ENCODE measurements at regions not wholly inside any gene's neighbourhood (a gene's known extent, or its start where the extent isn't known, plus 50 kb on each side); places are given as distances from the start of the nearest gene placed in this dataset.

DNA sequence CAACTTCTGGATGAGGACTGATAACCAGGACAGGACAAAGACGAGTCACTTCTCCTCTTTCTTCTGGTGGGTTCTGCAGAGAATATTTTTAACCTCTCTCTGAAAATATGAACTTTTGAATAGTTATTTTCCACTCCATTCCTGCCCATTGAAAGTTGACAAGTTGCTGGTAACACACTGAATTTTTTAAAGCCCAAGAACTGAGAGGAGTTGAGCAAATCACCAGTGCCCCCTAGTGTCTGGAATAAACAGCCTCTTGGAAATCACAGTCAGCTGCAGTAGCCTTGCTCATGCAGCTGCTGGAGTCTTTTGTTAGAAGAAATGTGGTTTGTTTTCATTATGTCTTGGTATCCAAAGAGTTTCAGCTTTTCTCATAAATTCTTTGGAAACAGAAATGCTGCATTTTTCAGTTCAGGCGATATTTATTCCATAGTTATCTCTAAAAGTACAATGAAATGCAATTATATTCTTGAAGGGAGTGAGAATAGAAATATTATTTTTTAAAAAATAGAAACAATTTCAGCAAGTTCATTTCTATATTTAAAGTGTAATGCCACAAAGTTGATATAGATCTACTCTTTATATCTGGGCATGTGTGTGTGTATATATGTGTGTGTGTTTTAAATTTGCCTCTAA is 741.0 kb upstream of the CBLB start:
- TF ChIP-seq EZH2phosphoT487 (IDR thresholded peaks at IDR 0.05; ENCODE audit: low read depth, severe bottlenecking, unreplicated experiment) (no peak), CTCF (IDR thresholded peaks at IDR 0.05; ENCODE audit: poor library complexity) (peak; percentile 96)
- Histone ChIP-seq H3K4me2 (peak overlapping the region; percentile 4), H3K27me3 (no peaks in the 10 kb centered on the region), H2AFZ (no peak overlapping the region), H3K4me1 (ENCODE audit: insufficient read depth) (peaks cover 4% of the 10 kb centered on the region), H3K4me3 (no peak overlapping the region), H3K9me2 (replicated peaks; ENCODE audit: insufficient read depth) (no peaks in the 10 kb centered on the region), H4K20me1 (ENCODE audit: insufficient read depth, poor library complexity, severe bottlenecking) (no peaks in the 10 kb centered on the region), H3K79me2 (no peaks in the 10 kb centered on the region), H3K36me3 (replicated peaks; ENCODE audit: insufficient read depth, low read depth) (no peaks in the 10 kb centered on the region), H3K27ac (no peak overlapping the region), H3K9me3 (ENCODE audit: low read depth) (no peaks in the 10 kb centered on the region)
- peak; percentile 88 for DNase-seq (ENCODE audit: low spot score)
- 7% methylated on average over 2 of the region's 2 CpGs for WGBS (ENCODE audit: low lambda C conversion rate, missing lambda C conversion rate)

GRCh38 chr3:106610362-106610959 is 741.6 kb upstream of the CBLB start:
- no peak for TF ChIP-seq EZH2phosphoT487 (IDR thresholded peaks at IDR 0.05; ENCODE audit: low read depth, severe bottlenecking, unreplicated experiment)
- no peak for TF ChIP-seq CTCF (IDR thresholded peaks at IDR 0.05; ENCODE audit: poor library complexity)
- no peak for TF ChIP-seq EZH2 (IDR thresholded peaks at IDR 0.05; ENCODE audit: borderline replicate concordance)
- H2AFZ ChIP-seq: no peak overlapping the region
- peaks cover 4% of the 10 kb centered on the region for H3K4me1 ChIP-seq (ENCODE audit: insufficient read depth)
- H4K20me1 ChIP-seq (ENCODE audit: insufficient read depth, poor library complexity, severe bottlenecking): no peaks in the 10 kb centered on the region
- H3K4me3 ChIP-seq: no peak overlapping the region
- 50% methylated on average over 2 of the region's 2 CpGs for WGBS (ENCODE audit: low lambda C conversion rate, missing lambda C conversion rate)
- H3K27me3 ChIP-seq: no peaks in the 10 kb centered on the region
- no peaks in the 10 kb centered on the region for H3K9me2 ChIP-seq (replicated peaks; ENCODE audit: insufficient read depth)
- H3K79me2 ChIP-seq: no peaks in the 10 kb centered on the region
- no peak overlapping the region for H3K27ac ChIP-seq
- peak; percentile 7 for DNase-seq (ENCODE audit: low spot score)
- H3K36me3 ChIP-seq (replicated peaks; ENCODE audit: insufficient read depth, low read depth): no peaks in the 10 kb centered on the region
- H3K9me3 ChIP-seq (ENCODE audit: low read depth): no peaks in the 10 kb centered on the region
- no peak overlapping the region for H3K4me2 ChIP-seq

DNA sequence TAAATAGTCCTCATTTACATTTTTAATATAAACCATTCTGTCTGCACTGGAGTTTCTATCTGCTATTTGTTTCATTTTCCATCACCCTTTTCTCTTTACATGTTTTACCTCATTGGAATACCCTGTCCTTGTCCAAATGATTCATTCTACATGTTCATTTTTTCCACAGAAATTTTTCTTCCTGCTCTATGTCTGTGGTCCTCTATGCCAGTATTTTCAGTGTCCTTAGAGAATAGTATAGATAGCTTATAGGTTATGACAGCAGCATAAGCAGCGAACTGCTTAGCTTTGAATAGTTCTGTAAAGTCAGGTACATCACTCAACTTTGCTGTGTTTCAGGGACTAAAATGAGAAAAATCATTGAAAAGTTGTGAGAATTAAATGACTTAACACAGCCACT is 742.3 kb upstream of the CBLB start:
- Histone ChIP-seq H3K36me3 (replicated peaks; ENCODE audit: insufficient read depth, low read depth) (no peaks in the 10 kb centered on the region), H3K79me2 (no peaks in the 10 kb centered on the region), H2AFZ (no peak overlapping the region), H3K9me2 (replicated peaks; ENCODE audit: insufficient read depth) (no peaks in the 10 kb centered on the region), H3K4me3 (no peak overlapping the region), H3K9me3 (ENCODE audit: low read depth) (no peaks in the 10 kb centered on the region), H3K4me1 (ENCODE audit: insufficient read depth) (peaks cover 4% of the 10 kb centered on the region), H3K27me3 (no peaks in the 10 kb centered on the region), H3K4me2 (no peak overlapping the region), H4K20me1 (ENCODE audit: insufficient read depth, poor library complexity, severe bottlenecking) (no peaks in the 10 kb centered on the region), H3K27ac (no peak overlapping the region)
- TF ChIP-seq CTCF (IDR thresholded peaks at IDR 0.05; ENCODE audit: poor library complexity) (no peak), EZH2phosphoT487 (IDR thresholded peaks at IDR 0.05; ENCODE audit: low read depth, severe bottlenecking, unreplicated experiment) (no peak), EZH2 (IDR thresholded peaks at IDR 0.05; ENCODE audit: borderline replicate concordance) (no peak)
- WGBS (ENCODE audit: low lambda C conversion rate, missing lambda C conversion rate): 89% methylated on average over 1 of the region's 1 CpG
- DNase-seq (ENCODE audit: low spot score): no peak
